ENCODE measurements at regions not wholly inside any gene's neighbourhood (a gene's known extent, or its start where the extent isn't known, plus 50 kb on each side); places are given as distances from the start of the nearest gene placed in this dataset.

- Histone ChIP-seq H3K36me3 (no peaks in the 10 kb centered on the region), H3K27ac (no peak overlapping the region), H3K9me3 (peaks cover 0 to 20% (median 13%) of the 10 kb centered on the region in 3 donors), H3K27me3 (no peaks in the 10 kb centered on the region), H3K4me3 (no peak overlapping the region), H3K4me1 (no peaks in the 10 kb centered on the region)
- TF ChIP-seq CTCF (IDR thresholded peaks at IDR 0.05), result no peak
- intact Hi-C loops (cut with DNase I; ENCODE audit: low total_unique reads), result no loop called here
- no peak for DNase-seq
Observed at GRCh38 chr4:144318797-144319196, 178.3 kb upstream of the GYPA start.

DNA sequence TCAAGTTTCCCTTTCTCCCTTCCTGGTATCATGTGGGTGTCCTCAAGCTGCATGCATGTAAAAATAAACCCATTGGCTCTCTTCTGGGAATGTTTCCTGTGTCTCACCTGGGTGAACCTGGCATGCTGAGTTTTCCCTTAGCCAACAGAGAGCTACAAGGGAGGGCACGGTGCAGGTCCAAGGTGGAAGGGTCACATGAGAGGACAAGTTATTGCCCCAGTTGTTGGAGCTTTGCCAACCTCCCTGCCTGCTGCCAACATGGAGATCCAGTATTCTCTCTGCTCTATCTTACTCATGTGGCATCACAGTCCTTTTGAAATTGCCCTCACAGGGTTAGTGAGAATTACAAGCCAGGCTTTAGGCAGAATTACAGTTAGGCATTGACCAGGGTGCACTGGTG lies 196.1 kb upstream of the GYPA start:
- intact Hi-C loops (cut with DNase I; ENCODE audit: low total_unique reads), result no loop called here
- Histone ChIP-seq H3K36me3 (no peaks in the 10 kb centered on the region), H3K4me1 (no peaks in the 10 kb centered on the region), H3K27ac (no peak overlapping the region), H3K4me3 (no peak overlapping the region), H3K9me3 (no peaks in the 10 kb centered on the region), H3K27me3 (no peaks in the 10 kb centered on the region)
- DNase-seq, result no peak
- TF ChIP-seq CTCF (IDR thresholded peaks at IDR 0.05), result no peak

- intact Hi-C loops (cut with DNase I; ENCODE audit: low total_unique reads), result no loop called here
- Histone ChIP-seq H3K4me3 (no peak overlapping the region), H3K9me3 (no peaks in the 10 kb centered on the region), H3K36me3 (no peaks in the 10 kb centered on the region), H3K27me3 (no peaks in the 10 kb centered on the region), H3K27ac (no peak overlapping the region), H3K4me1 (no peaks in the 10 kb centered on the region)
- DNase-seq, result no peak
- no peak for TF ChIP-seq CTCF (IDR thresholded peaks at IDR 0.05)
Observed at GRCh38 chr4:144338148-144338547, 197.6 kb upstream of the GYPA start.

GRCh38 chr4:144338834-144339233 lies 198.3 kb upstream of the GYPA start:
- TF ChIP-seq CTCF (IDR thresholded peaks at IDR 0.05), result no peak

GRCh38 chr4:144340931-144341330 lies 200.4 kb upstream of the GYPA start:
- no peak overlapping the region for H3K27ac ChIP-seq
- no peaks in the 10 kb centered on the region for H3K9me3 ChIP-seq
- no peaks in the 10 kb centered on the region for H3K4me1 ChIP-seq
- no peaks in the 10 kb centered on the region for H3K27me3 ChIP-seq
- DNase-seq, result no peak
- no peak for TF ChIP-seq CTCF (IDR thresholded peaks at IDR 0.05)
- intact Hi-C loops (cut with DNase I; ENCODE audit: low total_unique reads), result no loop called here
- no peak overlapping the region for H3K4me3 ChIP-seq
- H3K36me3 ChIP-seq, result no peaks in the 10 kb centered on the region

More at GRCh38 chr4:144338834-144339233, 198.3 kb upstream of the GYPA start:
- Histone ChIP-seq H3K27me3 (no peaks in the 10 kb centered on the region), H3K4me1 (no peaks in the 10 kb centered on the region), H3K36me3 (no peaks in the 10 kb centered on the region), H3K4me3 (no peak overlapping the region), H3K27ac (no peak overlapping the region), H3K9me3 (no peaks in the 10 kb centered on the region)
- intact Hi-C loops (cut with DNase I; ENCODE audit: low total_unique reads), result no loop called here
- no peak for DNase-seq
